GM12864 (cell line): ENCODE measurements at regions not wholly inside any gene's neighbourhood (a gene's known extent, or its start where the extent isn't known, plus 50 kb on each side); places are given as distances from the start of the nearest gene placed in this dataset.

Experiments used
- DNase-seq: peaks from one replicate; pipeline ENCODE4 v3.0.0-alpha.2; 2011; ENCODE audit warnings: low read depth
- H3K4me3 ChIP-seq: 2 replicates; pipeline ENCODE4 v1.5.1; 2011; ENCODE audit warnings: mild to moderate bottlenecking, low read depth, low read length, control low read depth
- TF ChIP-seq, protein P1 (sequence below): IDR thresholded peaks from 2 replicates; pipeline ENCODE4 v1.5.1; 2011; ENCODE audit warnings: low read depth, mild to moderate bottlenecking, moderate library complexity, low read length, control low read depth, inconsistent platforms; ENCODE audit errors: missing control alignments

DNA sequence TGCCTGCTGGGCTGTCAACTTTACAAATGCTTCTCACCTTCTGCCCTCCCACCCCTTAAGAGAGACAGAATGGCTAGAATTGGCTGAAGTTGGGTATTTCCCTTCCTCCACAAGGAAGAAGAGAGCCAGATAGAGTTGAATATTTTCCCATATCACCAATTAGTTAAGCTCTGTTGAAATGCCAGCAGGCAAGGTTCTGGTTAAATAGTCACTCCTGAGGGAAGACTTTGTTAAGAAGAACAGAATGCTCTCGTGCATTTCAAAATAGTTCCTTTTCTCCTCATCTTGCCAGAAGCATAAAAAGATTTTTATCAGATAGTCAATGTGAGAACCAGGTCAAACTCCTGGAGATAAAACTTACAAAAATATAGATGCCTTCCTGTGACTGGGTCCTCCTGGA, 2857.0 kb upstream of the PCDH20 start:
- H3K4me3 ChIP-seq = no peak overlapping the region
- TF ChIP-seq, protein P1, sequence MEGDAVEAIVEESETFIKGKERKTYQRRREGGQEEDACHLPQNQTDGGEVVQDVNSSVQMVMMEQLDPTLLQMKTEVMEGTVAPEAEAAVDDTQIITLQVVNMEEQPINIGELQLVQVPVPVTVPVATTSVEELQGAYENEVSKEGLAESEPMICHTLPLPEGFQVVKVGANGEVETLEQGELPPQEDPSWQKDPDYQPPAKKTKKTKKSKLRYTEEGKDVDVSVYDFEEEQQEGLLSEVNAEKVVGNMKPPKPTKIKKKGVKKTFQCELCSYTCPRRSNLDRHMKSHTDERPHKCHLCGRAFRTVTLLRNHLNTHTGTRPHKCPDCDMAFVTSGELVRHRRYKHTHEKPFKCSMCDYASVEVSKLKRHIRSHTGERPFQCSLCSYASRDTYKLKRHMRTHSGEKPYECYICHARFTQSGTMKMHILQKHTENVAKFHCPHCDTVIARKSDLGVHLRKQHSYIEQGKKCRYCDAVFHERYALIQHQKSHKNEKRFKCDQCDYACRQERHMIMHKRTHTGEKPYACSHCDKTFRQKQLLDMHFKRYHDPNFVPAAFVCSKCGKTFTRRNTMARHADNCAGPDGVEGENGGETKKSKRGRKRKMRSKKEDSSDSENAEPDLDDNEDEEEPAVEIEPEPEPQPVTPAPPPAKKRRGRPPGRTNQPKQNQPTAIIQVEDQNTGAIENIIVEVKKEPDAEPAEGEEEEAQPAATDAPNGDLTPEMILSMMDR = no peak
- no peak for DNase-seq

GRCh38 chr13:64266024-64266423, 2850.4 kb upstream of the PCDH20 start:
- no peak for DNase-seq
- H3K4me3 ChIP-seq = no peak overlapping the region
- TF ChIP-seq, protein P1 = no peak

DNA sequence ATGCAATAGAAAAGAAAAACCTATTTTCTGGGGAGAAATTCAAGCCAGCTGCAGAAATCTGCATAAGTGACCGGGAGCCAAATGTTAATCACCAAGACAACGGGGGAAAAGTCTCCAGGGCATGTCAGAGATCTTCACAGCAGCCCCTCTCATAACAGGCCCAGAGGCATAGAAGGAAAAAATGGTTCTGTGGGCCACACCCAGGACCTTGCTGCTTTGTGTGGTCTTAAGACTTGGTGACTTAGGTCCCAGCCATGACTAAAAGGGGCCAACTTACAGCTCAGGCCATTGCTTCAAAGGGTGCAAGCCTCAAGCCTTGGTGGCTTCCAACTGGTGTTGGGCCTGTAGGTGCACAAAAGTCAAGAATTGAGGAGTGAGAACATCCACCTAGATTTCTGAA, 2847.6 kb upstream of the PCDH20 start:
- TF ChIP-seq, protein P1 = no peak
- H3K4me3 ChIP-seq = no peak overlapping the region
- DNase-seq = no peak

GRCh38 chr13:64256751-64257150, 2841.1 kb upstream of the PCDH20 start:
- no peak for DNase-seq
- TF ChIP-seq, protein P1 = no peak
- H3K4me3 ChIP-seq = no peak overlapping the region

DNA sequence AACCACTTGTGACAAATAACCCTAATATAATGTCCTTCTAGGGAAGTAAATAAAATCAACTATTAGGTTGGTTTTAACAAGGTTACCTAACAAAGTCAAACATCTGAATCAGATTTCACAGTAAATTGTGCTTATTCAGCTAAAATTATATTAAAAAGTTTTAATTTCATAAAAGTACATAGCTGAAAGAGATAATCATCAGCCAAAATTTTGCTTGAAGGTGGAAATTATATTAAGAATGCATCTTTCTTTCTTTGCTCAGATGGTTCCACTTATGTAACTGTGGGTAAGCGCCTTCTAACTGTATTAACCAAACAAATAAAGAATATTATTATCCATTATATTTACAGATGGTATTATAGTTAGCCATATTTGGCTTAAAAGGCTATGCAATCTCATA, 2840.3 kb upstream of the PCDH20 start:
- H3K4me3 ChIP-seq = no peak overlapping the region
- no peak for DNase-seq
- TF ChIP-seq, protein P1 = no peak

GRCh38 chr13:64248371-64249065, 2832.9 kb upstream of the PCDH20 start:
- TF ChIP-seq, protein P1 = no peak
- DNase-seq = no peak

DNA sequence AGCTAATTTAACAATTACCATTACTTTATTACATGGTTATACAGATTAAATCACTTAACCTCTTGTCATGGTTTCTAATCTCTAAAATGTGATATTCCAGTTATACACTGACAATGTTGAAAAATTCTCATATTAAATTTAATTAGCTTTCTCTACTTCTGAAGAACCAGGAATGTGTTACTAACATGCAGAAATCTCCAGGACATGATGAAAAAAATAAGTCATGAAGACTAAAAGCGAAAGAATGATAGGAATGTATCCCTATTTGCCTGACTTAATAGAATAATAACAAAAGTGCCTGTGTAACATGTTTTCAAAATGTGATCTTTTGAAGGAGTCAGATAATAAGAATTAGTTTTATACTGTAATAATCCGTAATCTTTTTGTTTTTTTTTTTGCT, 2823.7 kb upstream of the PCDH20 start:
- TF ChIP-seq, protein P1 = no peak
- DNase-seq = no peak

More at GRCh38 chr13:64248371-64249065, 2832.9 kb upstream of the PCDH20 start:
- H3K4me3 ChIP-seq = no peak overlapping the region

More for the DNA sequence above, 2823.7 kb upstream of the PCDH20 start:
- H3K4me3 ChIP-seq = no peak overlapping the region
